ENCODE measurements at regions not wholly inside any gene's neighbourhood (a gene's known extent, or its start where the extent isn't known, plus 50 kb on each side); places are given as distances from the start of the nearest gene placed in this dataset.
"Not testable (repeated sequence)": the region's sequence is repeated elsewhere in the genome, so short reads cannot be mapped to it uniquely, and the experiment has no call there.

DNA sequence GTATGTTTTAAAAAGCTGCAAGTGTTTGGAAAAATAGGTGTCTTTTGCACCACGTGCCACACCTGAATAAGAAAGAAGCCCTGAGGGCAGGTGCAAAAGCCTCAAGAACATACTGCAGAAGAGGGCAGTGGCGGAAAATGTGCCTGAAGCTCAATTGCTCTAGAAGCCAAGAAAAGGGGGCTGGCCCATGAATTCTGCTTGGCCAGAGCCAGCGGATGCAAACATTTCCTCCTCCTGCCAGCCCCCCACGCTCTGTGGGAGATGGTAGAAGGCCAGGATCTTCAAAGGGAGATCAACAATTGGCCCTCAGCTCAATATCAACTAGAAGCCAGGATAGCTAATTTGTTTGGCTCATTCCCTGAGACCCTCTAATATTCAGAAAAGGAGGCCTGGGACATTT lies 80.3 kb upstream of the TMEM132D start:
- Histone ChIP-seq H3K27ac (ENCODE audit: low read length) (no peak overlapping the region), H3K27me3 (ENCODE audit: low read depth, low read length) (no peaks in the 10 kb centered on the region), H3K4me1 (ENCODE audit: low read length) (no peaks in the 10 kb centered on the region), H3K9me3 (ENCODE audit: insufficient read depth, low read length) (no peaks in the 10 kb centered on the region), H3K9ac (ENCODE audit: low read length) (no peak overlapping the region), H2AFZ (ENCODE audit: low read depth, low read length) (no peak overlapping the region), H3K79me2 (ENCODE audit: low read length) (no peaks in the 10 kb centered on the region), H3K4me3 (ENCODE audit: low read length) (no peak overlapping the region), H3K36me3 (replicated peaks; ENCODE audit: low read depth, low read length) (no peaks in the 10 kb centered on the region), H4K20me1 (ENCODE audit: insufficient read depth, low read length) (no peaks in the 10 kb centered on the region), H3K4me2 (ENCODE audit: low read length) (no peak overlapping the region)
- TF ChIP-seq EZH2phosphoT487 (IDR thresholded peaks at IDR 0.05; ENCODE audit: low read depth), result no peak
- TF ChIP-seq, protein P1, sequence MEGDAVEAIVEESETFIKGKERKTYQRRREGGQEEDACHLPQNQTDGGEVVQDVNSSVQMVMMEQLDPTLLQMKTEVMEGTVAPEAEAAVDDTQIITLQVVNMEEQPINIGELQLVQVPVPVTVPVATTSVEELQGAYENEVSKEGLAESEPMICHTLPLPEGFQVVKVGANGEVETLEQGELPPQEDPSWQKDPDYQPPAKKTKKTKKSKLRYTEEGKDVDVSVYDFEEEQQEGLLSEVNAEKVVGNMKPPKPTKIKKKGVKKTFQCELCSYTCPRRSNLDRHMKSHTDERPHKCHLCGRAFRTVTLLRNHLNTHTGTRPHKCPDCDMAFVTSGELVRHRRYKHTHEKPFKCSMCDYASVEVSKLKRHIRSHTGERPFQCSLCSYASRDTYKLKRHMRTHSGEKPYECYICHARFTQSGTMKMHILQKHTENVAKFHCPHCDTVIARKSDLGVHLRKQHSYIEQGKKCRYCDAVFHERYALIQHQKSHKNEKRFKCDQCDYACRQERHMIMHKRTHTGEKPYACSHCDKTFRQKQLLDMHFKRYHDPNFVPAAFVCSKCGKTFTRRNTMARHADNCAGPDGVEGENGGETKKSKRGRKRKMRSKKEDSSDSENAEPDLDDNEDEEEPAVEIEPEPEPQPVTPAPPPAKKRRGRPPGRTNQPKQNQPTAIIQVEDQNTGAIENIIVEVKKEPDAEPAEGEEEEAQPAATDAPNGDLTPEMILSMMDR (IDR thresholded peaks at IDR 0.05; ENCODE audit: low read depth, low read length), result no peak

DNA sequence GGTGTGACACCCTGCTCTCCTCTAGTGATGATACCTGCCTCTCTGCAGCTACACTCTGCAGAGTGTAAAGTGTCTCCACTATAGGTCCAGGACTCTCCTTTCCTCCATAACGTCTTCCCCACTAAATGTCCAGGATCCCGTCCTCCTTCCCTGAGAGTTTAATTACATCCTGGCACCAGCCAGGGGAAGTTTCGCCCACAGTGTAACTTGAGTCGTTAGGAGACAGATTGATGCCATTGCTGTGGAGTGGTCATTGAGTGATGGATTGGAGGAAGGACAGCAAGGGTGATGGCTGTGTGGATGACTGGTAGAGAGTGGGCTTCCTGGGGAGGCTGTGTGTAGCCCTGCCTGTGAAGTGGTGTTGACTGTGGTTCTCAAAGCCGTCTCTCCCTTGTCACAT lies 84.0 kb upstream of the TMEM132D start:
- no peak overlapping the region for H2AFZ ChIP-seq (ENCODE audit: low read depth, low read length)
- H3K27me3 ChIP-seq (ENCODE audit: low read depth, low read length), result no peaks in the 10 kb centered on the region
- no peaks in the 10 kb centered on the region for H3K4me1 ChIP-seq (ENCODE audit: low read length)
- TF ChIP-seq, protein P1 (IDR thresholded peaks at IDR 0.05; ENCODE audit: low read depth, low read length), result no peak
- no peak for TF ChIP-seq EZH2phosphoT487 (IDR thresholded peaks at IDR 0.05; ENCODE audit: low read depth)
- no peaks in the 10 kb centered on the region for H4K20me1 ChIP-seq (ENCODE audit: insufficient read depth, low read length)
- no peak overlapping the region for H3K4me3 ChIP-seq (ENCODE audit: low read length)
- no peak overlapping the region for H3K9ac ChIP-seq (ENCODE audit: low read length)
- no peak overlapping the region for H3K4me2 ChIP-seq (ENCODE audit: low read length)
- no peaks in the 10 kb centered on the region for H3K79me2 ChIP-seq (ENCODE audit: low read length)
- no peak overlapping the region for H3K27ac ChIP-seq (ENCODE audit: low read length)
- no peaks in the 10 kb centered on the region for H3K9me3 ChIP-seq (ENCODE audit: insufficient read depth, low read length)
- no peaks in the 10 kb centered on the region for H3K36me3 ChIP-seq (replicated peaks; ENCODE audit: low read depth, low read length)

DNA sequence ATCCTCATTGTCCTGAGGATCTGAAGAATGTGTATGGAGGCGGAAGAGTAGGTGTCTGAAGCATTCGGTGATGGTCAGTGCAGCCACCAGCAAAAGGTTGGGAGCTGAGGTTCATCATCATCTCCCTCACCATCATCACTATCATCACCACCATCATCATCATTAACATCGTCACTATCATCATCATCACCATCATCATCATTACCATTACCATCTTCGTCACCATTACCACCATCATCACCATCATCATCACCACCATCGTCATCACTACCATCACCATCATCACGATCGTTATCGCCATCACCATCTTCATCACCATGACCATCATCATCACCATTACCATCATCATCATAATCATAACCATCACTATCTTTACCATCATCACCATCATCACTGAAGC lies 90.8 kb upstream of the TMEM132D start:
- Histone ChIP-seq H3K27me3 (ENCODE audit: low read depth, low read length) (no peaks in the 10 kb centered on the region), H4K20me1 (ENCODE audit: insufficient read depth, low read length) (no peaks in the 10 kb centered on the region), H3K4me2 (ENCODE audit: low read length) (no peak overlapping the region), H2AFZ (ENCODE audit: low read depth, low read length) (no peak overlapping the region), H3K4me3 (ENCODE audit: low read length) (no peak overlapping the region), H3K36me3 (replicated peaks; ENCODE audit: low read depth, low read length) (no peaks in the 10 kb centered on the region), H3K79me2 (ENCODE audit: low read length) (no peaks in the 10 kb centered on the region), H3K9me3 (ENCODE audit: insufficient read depth, low read length) (no peaks in the 10 kb centered on the region), H3K9ac (ENCODE audit: low read length) (no peak overlapping the region), H3K27ac (ENCODE audit: low read length) (no peak overlapping the region), H3K4me1 (ENCODE audit: low read length) (no peaks in the 10 kb centered on the region)
- TF ChIP-seq EZH2phosphoT487 (IDR thresholded peaks at IDR 0.05; ENCODE audit: low read depth), result no peak
- TF ChIP-seq, protein P1 (IDR thresholded peaks at IDR 0.05; ENCODE audit: low read depth, low read length), result no peak

GRCh38 chr12:129997239-129997638 lies 93.4 kb upstream of the TMEM132D start:
- H3K4me3 ChIP-seq (ENCODE audit: low read length), result no peak overlapping the region
- H2AFZ ChIP-seq (ENCODE audit: low read depth, low read length), result no peak overlapping the region
- H4K20me1 ChIP-seq (ENCODE audit: insufficient read depth, low read length), result no peaks in the 10 kb centered on the region
- H3K36me3 ChIP-seq (replicated peaks; ENCODE audit: low read depth, low read length), result no peaks in the 10 kb centered on the region
- H3K9ac ChIP-seq (ENCODE audit: low read length), result no peak overlapping the region
- H3K79me2 ChIP-seq (ENCODE audit: low read length), result no peaks in the 10 kb centered on the region
- no peak overlapping the region for H3K4me2 ChIP-seq (ENCODE audit: low read length)
- H3K27ac ChIP-seq (ENCODE audit: low read length), result no peak overlapping the region
- H3K27me3 ChIP-seq (ENCODE audit: low read depth, low read length), result no peaks in the 10 kb centered on the region
- TF ChIP-seq, protein P1 (IDR thresholded peaks at IDR 0.05; ENCODE audit: low read depth, low read length), result no peak
- TF ChIP-seq EZH2phosphoT487 (IDR thresholded peaks at IDR 0.05; ENCODE audit: low read depth), result no peak
- H3K9me3 ChIP-seq (ENCODE audit: insufficient read depth, low read length), result no peaks in the 10 kb centered on the region
- no peaks in the 10 kb centered on the region for H3K4me1 ChIP-seq (ENCODE audit: low read length)

DNA sequence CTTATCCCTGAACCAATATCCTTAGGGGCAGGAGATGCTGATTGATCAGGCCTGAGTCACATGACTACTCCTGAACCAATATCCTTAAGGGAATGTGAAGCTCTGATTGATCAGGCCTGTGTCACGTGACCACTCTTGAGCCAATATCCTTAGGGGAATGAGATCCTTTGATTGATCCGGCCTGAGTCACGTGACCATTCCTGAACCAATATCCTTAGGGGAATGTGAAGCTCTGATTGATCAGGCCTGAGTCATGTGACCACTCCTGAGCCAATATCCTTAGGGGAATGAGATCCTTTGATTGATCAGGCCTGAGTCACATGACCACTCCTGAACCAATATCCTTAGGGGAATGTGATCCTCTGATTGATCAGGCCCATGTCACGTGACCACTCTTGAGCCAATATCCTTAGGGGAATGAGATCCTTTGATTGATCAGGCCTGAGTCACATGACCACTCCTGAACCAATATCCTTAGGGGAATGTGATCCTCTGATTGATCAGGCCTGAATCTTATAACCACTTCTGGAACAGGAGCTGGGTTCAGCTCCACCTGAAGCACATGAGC lies 100.6 kb upstream of the TMEM132D start:
- H3K4me2 ChIP-seq (ENCODE audit: low read length); H3K36me3 ChIP-seq (replicated peaks; ENCODE audit: low read depth, low read length); H3K4me3 ChIP-seq (ENCODE audit: low read length); H2AFZ ChIP-seq (ENCODE audit: low read depth, low read length); H3K79me2 ChIP-seq (ENCODE audit: low read length); H3K9ac ChIP-seq (ENCODE audit: low read length); H3K9me3 ChIP-seq (ENCODE audit: insufficient read depth, low read length); H3K4me1 ChIP-seq (ENCODE audit: low read length); H4K20me1 ChIP-seq (ENCODE audit: insufficient read depth, low read length); H3K27ac ChIP-seq (ENCODE audit: low read length); H3K27me3 ChIP-seq (ENCODE audit: low read depth, low read length): not testable (repeated sequence)
